Anterior cingulate cortex (tissue), 58 donors: ENCODE measurements at regions not wholly inside any gene's neighbourhood (a gene's known extent, or its start where the extent isn't known, plus 50 kb on each side); places are given as distances from the start of the nearest gene placed in this dataset.

Experiments
- DNase-seq, 58 donors: peaks; one replicate each; lab custom pipeline; 2025; lab: John Stamatoyannopoulos, UW

GRCh38 chr9:119027901-119028699 lies 341.1 kb downstream of the BRINP1 start:
- DNase-seq, result no peak

DNA sequence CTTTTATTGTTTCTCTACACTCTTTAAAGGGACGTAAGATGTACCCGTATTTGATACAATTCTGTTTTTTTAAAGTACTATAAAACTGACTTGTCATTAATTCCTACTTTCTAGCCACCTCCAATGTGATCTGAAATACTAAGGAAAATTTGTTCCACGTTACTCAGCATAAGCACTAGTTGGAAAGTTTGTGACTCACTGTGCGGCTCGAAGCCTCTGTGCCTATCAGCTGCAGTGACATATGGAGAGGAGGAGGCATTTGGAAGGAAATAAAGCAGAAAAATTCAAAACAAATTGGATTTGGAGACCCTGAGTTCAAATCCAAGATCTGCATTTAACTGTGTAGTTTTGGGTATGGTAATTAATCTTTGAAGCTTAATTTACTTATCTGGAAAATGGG lies 339.3 kb downstream of the BRINP1 start:
- DNase-seq, result peak in 8 of 58 donors; percentile 1 to 42 (median 6)

- no peak for DNase-seq
Observed at GRCh38 chr9:119033596-119033995, 335.6 kb downstream of the BRINP1 start.

DNA sequence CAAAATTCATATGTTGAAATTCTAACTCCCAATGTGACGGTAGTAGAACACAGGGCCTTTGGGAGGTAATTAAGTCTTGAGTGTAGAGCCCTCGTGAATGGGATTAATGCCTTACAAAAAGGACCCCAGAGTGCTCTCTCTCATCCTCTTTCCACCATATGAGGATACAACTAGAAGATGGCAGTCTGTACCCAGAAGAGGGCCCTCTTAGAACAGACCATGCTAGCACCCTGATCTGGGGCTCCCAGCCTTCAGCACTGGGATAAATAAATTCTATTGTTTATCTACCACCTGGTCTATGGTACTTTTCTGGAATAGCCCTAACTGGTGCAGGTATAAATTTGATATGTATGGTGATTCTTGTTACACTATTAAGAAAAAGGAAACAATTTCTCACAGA lies 332.3 kb downstream of the BRINP1 start:
- no peak for DNase-seq

GRCh38 chr9:119043996-119044395 lies 325.2 kb downstream of the BRINP1 start:
- no peak for DNase-seq

DNA sequence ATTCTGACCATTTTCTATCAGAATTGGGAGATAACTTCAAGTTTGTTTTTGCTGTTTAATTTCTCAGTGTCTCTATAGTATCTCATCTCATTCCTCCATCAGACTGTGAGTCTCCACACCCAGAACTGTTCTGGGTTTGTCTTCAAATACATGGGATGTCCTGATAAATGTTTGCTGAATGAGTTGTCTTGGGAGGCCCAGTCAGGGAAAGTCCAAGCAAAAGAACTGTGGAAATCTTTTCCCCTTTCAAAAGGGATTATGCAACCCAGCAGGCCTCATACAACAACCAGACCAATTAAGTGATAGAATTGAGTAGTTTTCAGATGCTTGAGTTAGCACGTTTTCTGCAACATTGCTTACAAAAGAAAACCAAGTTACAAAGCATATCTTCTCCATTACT lies 324.4 kb downstream of the BRINP1 start:
- no peak for DNase-seq

DNA sequence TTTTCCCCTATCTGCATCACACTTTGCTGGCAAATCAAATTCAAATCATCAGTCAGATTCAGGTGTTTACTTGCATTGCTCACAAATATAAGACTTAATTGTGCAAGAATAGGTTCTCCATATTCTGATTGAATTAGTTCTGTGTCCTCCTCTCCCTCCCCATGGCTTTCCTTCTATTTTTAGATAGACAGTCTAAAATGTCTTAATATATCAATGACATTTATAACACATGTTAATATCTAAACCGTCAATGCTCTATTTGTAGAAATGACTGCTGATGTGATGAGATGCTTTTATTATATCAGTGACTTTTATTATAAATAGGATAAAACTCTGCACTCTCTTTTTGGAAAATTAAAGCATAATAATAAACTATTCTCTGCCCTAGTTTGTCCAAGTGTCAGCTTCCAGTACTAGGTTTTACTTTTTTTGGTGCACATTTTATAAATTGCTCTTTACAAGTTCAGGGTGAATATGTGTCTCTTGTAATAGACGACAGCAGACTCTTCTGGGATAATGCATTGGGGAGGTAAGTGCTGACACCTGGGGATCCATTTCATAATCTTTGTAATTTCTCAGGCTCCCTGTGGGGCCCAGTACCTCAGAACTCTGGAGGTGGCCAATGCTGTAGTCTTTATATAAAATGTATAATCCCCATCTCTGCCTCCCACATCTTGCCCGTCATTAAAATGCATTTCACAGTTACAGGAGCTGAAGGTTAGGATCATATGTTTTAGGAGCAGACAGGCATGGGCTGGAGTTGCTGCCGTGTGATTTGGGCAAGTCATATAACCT lies 321.5 kb downstream of the BRINP1 start:
- DNase-seq, result no peak

- DNase-seq, result no peak
Observed at GRCh38 chr9:119050281-119050680, 319.0 kb downstream of the BRINP1 start.

- no peak for DNase-seq
Observed at GRCh38 chr9:119052339-119053030, 316.8 kb downstream of the BRINP1 start.

GRCh38 chr9:119053070-119053469 lies 316.2 kb downstream of the BRINP1 start:
- no peak for DNase-seq

DNA sequence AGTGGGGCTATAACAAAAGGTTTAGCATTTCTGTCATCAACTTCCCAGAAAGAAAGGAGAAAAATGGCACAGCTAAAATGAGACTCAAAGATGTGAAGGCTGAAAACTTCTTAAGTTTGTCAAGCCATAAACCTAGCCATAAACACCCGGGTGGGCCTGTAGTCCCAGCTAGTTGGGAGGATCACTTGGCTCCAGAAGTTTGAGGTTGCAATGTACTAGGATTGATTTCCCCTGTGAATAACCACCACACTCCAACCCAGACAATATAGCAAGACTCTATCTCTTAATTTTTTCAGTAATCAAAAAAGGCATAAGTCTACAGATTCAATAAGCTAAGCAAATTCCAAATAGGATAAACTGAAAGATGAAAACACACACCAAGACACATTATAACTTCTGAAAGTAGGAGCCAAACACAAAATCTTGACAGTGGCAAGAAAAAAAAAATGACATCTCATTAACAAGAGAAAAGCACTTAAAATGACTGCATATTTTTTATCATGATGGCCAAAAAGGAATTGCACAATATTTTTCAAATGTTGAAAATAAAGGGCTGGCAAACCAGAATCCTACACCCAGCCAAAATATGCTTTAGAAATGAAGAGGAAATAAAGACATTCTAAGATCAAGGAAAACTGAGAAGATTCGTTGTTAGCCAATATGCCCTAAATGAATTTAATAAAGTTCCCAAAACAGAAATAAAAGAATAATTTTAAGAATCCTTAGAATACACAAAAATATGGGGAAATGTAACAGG lies 308.4 kb downstream of the BRINP1 start:
- DNase-seq, result no peak

DNA sequence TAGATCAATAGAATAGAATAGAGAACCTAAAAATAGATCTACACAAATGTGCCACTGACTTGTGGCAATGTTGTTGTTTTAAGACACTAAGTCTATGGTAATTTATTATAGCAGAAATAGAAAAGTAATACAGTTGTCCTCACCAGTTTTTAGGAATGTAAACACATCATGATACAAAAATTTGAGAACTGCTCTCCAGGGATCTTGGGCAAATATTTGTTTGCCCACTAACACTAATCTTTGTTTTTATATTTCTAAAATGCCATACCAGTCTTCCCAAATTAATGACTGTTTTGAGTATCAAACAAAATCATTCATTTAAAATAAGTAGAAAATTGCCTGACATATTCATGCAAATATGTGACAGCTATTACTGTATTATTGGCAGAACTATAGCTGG lies 297.6 kb downstream of the BRINP1 start:
- no peak for DNase-seq

DNA sequence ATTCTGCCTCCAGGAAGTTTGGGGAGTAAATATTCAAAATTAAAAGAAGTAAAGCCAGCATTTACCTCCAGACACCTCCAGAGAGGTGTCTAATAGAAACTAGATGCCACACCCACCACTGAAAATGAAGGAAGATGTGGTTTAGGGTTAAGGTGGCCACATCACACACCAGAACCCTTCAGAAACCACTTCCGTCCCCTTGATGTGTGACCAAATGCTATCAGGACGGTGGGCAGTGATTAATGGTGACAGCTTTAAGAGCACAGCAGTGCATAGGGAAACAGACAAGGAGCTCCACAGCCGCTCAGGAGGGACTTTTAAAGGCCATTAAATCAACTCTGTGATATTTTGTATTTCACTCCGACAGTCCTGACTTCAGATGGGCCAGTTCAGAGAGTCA lies 295.2 kb downstream of the BRINP1 start:
- DNase-seq, result no peak

GRCh38 chr9:119078015-119078414 lies 291.2 kb downstream of the BRINP1 start:
- DNase-seq, result no peak

DNA sequence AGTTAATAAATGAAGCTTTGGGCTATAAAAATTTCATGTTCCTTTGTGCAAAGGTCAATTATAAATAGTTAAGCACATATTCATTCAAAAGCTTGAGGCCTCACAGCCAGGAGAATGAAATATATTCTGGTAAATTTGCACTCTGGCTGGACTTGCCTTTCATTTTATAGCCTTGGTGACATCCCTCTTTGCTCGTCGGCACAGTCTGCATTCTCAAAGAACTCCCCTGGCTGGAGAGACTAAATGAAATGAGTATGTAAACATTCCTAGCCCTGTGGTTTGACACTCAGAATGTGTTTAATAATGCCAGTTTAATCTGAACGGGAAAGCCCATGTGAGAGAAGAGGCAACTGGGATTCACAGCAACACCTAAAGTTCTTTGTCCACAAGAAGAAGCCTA lies 285.6 kb downstream of the BRINP1 start:
- no peak for DNase-seq

DNA sequence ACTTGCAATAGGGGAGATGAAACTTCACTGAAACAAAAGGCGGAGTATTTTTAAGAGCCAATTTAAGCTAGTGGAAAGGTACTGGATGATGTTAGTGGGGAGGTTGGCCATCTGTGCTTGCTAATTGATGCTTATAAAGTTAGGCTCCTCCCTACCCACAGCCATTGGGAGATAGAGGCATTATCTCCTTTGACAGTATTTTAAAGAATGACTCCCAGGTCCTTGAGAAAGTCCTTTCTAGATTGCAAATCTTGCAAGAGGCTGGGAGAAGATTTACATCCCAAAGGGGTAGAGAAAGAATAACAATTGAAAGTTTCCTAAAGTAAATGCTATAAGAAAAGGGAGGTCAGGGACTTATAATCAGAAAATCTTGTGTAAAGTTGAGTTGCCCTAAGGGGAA lies 282.6 kb downstream of the BRINP1 start:
- DNase-seq, result no peak

DNA sequence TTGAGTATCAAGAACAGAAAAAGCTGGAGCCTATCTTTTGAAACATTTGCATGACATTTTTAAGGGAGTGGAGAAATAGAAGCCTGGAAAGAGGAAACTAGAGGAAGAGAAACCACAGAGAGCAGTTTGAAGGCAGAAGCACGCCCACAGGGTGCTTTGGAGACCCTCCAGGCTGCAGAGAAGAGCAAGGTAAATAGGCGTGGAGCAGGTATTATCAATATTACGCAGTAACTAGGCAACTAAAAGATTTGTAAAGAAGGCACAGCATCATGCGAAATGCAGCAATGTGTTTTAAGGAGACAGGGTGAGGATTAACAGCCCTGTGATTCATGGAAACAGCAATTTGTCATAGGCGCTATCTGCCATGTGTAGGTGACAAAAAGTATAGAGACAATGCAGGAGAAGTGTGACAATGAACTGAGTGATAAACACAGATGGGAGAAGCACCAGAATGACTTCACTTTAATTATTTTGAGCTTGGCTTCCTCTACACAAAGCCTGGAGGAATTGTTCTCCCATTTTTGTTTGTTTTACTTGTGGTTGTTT lies 281.2 kb downstream of the BRINP1 start:
- peak in 2 of 58 donors; percentile 7 to 14 for DNase-seq

DNA sequence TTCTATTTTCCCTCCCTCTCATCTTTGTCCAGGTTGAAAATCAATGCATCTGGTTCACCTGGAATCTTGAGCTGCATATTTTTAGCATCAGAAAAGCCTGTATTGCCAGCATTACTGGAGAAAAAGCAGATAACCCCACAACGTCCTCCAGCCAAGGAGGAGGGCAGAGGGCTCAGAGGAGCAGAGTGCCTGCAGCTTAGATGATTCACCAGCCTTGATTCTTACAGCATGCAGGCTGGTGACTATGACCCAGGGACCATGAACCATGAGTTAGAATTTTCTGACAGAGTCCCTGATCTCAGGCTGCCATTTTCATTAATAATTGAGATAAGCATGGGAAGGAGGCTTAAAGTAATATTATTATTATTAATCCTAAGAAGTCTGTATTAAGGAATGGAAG lies 278.2 kb downstream of the BRINP1 start:
- no peak for DNase-seq

DNA sequence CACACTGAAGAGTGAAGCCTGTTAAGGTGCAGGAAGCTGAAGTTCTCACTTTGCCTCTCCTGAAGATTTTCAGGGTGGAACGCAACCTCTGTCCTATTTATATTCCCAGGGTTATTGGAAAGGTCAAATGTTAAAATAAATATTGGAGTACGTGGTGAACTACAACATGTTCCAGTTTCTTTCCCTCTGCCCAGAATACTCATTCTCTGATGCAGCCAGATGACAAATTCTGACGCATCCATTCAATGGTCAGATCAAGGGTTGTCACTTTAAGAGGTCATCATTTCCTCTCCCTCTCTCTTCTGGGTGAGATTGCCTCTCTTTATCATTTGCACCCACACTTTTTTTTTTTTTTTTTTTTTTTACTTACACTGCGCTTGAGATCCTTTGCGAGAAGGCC lies 277.1 kb downstream of the BRINP1 start:
- DNase-seq, result no peak

DNA sequence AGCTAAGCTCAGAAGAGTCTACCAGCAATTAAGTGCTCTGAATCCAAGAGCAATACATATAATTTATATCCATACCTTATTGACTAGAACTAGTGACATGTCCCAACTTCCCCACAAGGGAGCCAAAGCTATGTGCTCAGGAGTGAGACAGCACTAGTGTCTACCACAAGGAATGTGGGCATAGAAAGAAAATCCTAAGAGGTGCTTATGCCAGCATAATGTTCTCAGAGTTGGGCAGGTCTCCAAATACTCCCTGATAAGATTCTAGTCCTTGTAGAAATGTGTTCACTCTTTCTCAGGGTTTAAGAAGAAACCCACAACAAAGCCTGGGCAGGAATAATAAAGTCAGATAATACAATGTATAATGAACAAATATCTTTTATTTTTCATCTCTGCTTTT lies 275.1 kb downstream of the BRINP1 start:
- DNase-seq, result no peak
